Sigmoid colon (tissue), 6 donors: ENCODE measurements at regions not wholly inside any gene's neighbourhood (a gene's known extent, or its start where the extent isn't known, plus 50 kb on each side); places are given as distances from the start of the nearest gene placed in this dataset.

ENCODE experiments used
- DNase-seq: peaks from one replicate; pipeline ENCODE4 v3.0.0-alpha.2; 2019
- H3K27ac ChIP-seq, 4 donors: fragments of 200-600 bp; sonication (generic); one replicate each; pipeline ENCODE4 v1.5.1; 2016 to 2019; ENCODE audit warnings: mild to moderate bottlenecking in 1 of 4
- H3K27me3 ChIP-seq, 3 donors: fragments of 200-600 bp; sonication (generic); one replicate each; pipeline ENCODE4 v1.5.1; 2019; ENCODE audit warnings: mild to moderate bottlenecking in 1 of 3
- H3K36me3 ChIP-seq, 4 donors: fragments of 200-600 bp; sonication (generic); one replicate each; pipeline ENCODE4 v1.5.1; 2016 to 2019
- H3K4me1 ChIP-seq, 4 donors: fragments of 200-600 bp; sonication (generic); one replicate each; pipeline ENCODE4 v1.5.1; 2017 to 2019
- H3K4me3 ChIP-seq, 4 donors: fragments of 200-600 bp; sonication (generic); one replicate each; pipeline ENCODE4 v1.5.1; 2017 to 2019; ENCODE audit warnings: mild to moderate bottlenecking in 2 of 4, moderate library complexity in 1 of 4
- H3K9me3 ChIP-seq, 4 donors: fragments of 200-600 bp in 3 of 4; sonication (generic) in 3 of 4; one replicate each; pipeline versions ENCODE4 v1.5.1 to v1.6.1; 2013 to 2019
- EP300 ChIP-seq, 4 donors: sonication (generic); formaldehyde crosslinking; IDR thresholded peaks; one replicate each; pipeline ENCODE4 v1.6.1; 2017; ENCODE audit warnings: antibody characterized with exemption in 4 of 4
- POLR2A ChIP-seq, 2 donors: fragments of 450-650 bp; IDR thresholded peaks; one replicate each; pipeline ENCODE4 v1.6.1; 2016; ENCODE audit warnings: antibody characterized with exemption in 2 of 2, mild to moderate bottlenecking in 2 of 2, moderate library complexity in 2 of 2
- POLR2AphosphoS5 ChIP-seq, 4 donors: sonication (generic); formaldehyde crosslinking; IDR thresholded peaks; one replicate each; pipeline ENCODE4 v1.6.1; 2017; ENCODE audit warnings: antibody characterized with exemption in 4 of 4
- WGBS, 2 donors: extraction: QIAGEN DNeasy Blood & Tissue Kit; methylation state at CpG; one replicate each; pipeline ENCODE4 v1.1.7; 2013; 5-methylcytosine and 5-hydroxymethylcytosine counted together
- intact Hi-C: fragments of 100-400 bp; cut with DNase I; formaldehyde crosslinking; loops from one replicate; pipeline ENCODE4 v1.15.1; 2023
- TF ChIP-seq, protein P1 (sequence below), 4 experiments: fragments of 450-650 bp in 3 of 4; fragments of 200-600 bp in 1 of 4; IDR thresholded peaks; one replicate each; pipeline ENCODE4 v1.5.1; 2016 to 2019; ENCODE audit warnings: antibody characterized with exemption in 4 of 4, mild to moderate bottlenecking in 3 of 4, moderate library complexity in 2 of 4
- donor health status: healthy with polysubstance abuse.
- donor health status: healthy.

DNA sequence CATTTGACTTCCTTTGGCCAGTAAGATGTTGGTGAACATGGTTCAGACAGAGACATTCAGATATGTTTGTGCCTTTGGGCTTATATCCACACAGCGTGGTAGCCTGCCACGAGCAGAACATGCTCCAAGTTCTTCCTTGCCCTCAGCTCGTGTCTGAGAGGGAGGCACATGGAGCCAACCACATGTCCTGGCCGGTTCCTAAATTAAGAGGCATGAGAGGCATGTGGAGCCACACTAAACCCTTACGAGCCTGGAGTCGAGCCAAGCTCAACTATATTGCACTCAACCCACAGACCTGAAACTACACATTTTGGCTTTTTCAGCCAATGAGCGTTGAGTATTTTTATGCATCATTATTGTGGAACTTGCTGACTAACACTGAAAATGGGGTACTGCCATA lies 133.7 kb upstream of the KCNK1 start:
- WGBS, 2 donors: 82 to 85% methylated on average over 7 of the region's 7 CpGs
- no peaks in the 10 kb centered on the region for H3K9me3 ChIP-seq
- H3K27ac ChIP-seq: no peak overlapping the region
- no peaks in the 10 kb centered on the region for H3K4me1 ChIP-seq
- H3K27me3 ChIP-seq: no peaks in the 10 kb centered on the region
- TF ChIP-seq POLR2AphosphoS5 (IDR thresholded peaks at IDR 0.05) (no peak), EP300 (IDR thresholded peaks at IDR 0.05) (no peak)
- intact Hi-C loops: no loop called here
- no peak for DNase-seq
- no peaks in the 10 kb centered on the region for H3K36me3 ChIP-seq
- no peak overlapping the region for H3K4me3 ChIP-seq

DNA sequence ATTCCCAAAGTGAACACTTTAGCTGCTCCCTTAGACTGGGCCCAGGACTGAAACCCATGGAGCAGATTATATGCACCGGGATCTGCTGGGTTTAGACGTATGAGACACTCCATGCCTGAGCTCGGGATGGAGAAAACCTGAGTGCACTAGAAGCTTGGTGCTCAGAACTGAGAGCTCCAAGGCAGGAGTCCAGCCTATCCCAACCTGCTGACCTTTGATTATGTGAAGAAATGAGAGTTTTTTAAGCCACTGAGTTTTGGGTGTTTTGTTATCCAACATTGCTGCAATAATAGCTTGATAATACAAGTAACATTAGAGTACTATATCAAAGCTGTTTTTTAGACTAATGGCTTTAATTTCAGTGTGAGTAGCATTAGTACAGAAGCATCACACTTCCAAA lies 131.5 kb upstream of the KCNK1 start:
- DNase-seq: no peak
- 88 to 92% methylated on average over 3 of the region's 3 CpGs for WGBS, 2 donors
- TF ChIP-seq EP300 (IDR thresholded peaks at IDR 0.05) (no peak), POLR2A (IDR thresholded peaks at IDR 0.05) (no peak), POLR2AphosphoS5 (IDR thresholded peaks at IDR 0.05) (no peak)
- TF ChIP-seq, protein P1, sequence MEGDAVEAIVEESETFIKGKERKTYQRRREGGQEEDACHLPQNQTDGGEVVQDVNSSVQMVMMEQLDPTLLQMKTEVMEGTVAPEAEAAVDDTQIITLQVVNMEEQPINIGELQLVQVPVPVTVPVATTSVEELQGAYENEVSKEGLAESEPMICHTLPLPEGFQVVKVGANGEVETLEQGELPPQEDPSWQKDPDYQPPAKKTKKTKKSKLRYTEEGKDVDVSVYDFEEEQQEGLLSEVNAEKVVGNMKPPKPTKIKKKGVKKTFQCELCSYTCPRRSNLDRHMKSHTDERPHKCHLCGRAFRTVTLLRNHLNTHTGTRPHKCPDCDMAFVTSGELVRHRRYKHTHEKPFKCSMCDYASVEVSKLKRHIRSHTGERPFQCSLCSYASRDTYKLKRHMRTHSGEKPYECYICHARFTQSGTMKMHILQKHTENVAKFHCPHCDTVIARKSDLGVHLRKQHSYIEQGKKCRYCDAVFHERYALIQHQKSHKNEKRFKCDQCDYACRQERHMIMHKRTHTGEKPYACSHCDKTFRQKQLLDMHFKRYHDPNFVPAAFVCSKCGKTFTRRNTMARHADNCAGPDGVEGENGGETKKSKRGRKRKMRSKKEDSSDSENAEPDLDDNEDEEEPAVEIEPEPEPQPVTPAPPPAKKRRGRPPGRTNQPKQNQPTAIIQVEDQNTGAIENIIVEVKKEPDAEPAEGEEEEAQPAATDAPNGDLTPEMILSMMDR (IDR thresholded peaks at IDR 0.05): no peak
- H3K27ac ChIP-seq: no peak overlapping the region
- H3K9me3 ChIP-seq: no peaks in the 10 kb centered on the region
- H3K4me1 ChIP-seq: no peaks in the 10 kb centered on the region
- H3K36me3 ChIP-seq: no peaks in the 10 kb centered on the region
- intact Hi-C loops: no loop called here
- H3K27me3 ChIP-seq: no peaks in the 10 kb centered on the region
- no peak overlapping the region for H3K4me3 ChIP-seq

DNA sequence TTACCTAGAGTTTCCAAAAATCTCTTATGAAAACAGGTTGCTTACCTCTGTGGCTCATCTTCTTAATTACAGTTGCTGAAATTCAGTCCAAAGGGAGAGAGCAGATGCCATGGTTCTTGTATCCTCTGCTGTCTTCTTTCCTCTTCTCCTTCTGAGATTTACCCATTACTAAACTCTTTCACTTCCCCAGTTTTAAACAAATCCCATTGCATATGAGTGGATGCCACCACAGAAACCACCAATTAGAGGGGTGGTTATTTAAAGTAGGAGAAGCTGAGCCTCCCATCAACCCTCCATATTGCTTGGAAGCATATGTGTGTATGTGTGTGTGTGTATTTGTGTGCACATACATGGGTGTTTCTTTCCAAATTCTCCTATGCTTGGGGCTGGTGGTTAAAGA lies 128.5 kb upstream of the KCNK1 start:
- Histone ChIP-seq H3K9me3 (no peaks in the 10 kb centered on the region), H3K36me3 (no peaks in the 10 kb centered on the region), H3K4me3 (no peak overlapping the region), H3K27ac (no peak overlapping the region), H3K4me1 (no peaks in the 10 kb centered on the region), H3K27me3 (no peaks in the 10 kb centered on the region)
- intact Hi-C loops: no loop called here
- no peak for TF ChIP-seq EP300 (IDR thresholded peaks at IDR 0.05)
- no peak for TF ChIP-seq POLR2A (IDR thresholded peaks at IDR 0.05)
- no peak for TF ChIP-seq POLR2AphosphoS5 (IDR thresholded peaks at IDR 0.05)
- TF ChIP-seq, protein P1 (IDR thresholded peaks at IDR 0.05): no peak
- no peak for DNase-seq

DNA sequence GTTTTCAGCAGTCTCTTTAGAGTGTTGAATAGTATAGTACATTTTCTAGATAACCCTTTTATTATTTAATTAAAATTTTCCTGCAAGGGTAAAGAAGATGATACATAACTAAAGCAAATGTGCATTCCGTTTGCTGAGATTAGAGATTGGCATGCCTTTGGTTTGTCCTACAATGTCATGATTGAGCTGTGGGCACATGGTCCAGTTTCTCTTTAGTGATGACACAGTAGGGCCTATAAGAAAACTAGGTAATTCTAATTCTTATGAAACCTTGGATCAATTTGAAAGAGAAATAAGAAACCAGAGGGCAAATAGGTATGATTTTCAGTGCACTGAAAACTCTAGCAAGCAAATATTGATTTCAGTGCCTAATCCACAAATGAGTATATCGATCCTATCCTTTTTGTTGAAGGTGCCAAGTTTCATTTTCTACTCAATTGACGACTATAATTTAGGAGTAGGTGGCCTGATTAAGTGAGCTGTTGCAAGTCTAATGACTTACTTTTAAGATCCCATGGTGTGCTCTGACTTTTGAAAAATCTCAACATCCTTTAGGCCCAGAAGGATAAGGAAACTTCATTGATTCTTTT lies 128.0 kb upstream of the KCNK1 start:
- no peak for TF ChIP-seq EP300 (IDR thresholded peaks at IDR 0.05)
- TF ChIP-seq POLR2A (IDR thresholded peaks at IDR 0.05): no peak
- TF ChIP-seq, protein P1 (IDR thresholded peaks at IDR 0.05): no peak
- TF ChIP-seq POLR2AphosphoS5 (IDR thresholded peaks at IDR 0.05): no peak
- no peak overlapping the region for H3K27ac ChIP-seq
- H3K27me3 ChIP-seq: no peaks in the 10 kb centered on the region
- H3K4me3 ChIP-seq: no peak overlapping the region
- no peaks in the 10 kb centered on the region for H3K9me3 ChIP-seq
- no peaks in the 10 kb centered on the region for H3K4me1 ChIP-seq
- intact Hi-C loops: no loop called here
- 59 to 68% methylated on average over 3 of the region's 3 CpGs for WGBS, 2 donors
- no peak for DNase-seq
- H3K36me3 ChIP-seq: no peaks in the 10 kb centered on the region

DNA sequence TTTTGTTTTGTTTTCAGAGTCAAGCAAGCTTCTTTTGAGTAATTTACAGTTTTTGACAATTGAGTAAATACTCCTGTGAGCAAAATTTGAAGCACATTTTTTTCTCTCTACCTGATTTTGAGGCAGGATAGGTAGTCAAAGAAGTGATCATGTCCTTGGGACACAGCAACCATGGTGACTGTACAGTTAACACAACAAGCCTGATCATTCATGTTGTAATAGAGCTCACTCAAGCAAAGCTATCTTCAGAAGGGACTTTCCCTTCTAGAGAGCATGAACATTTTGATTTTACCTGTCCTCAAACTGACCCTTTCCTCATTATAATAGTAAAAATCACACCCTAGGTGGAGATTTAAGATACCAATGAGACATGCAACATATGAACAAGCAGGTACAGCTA lies 126.5 kb upstream of the KCNK1 start:
- Histone ChIP-seq H3K4me3 (no peak overlapping the region), H3K27ac (no peak overlapping the region), H3K36me3 (no peaks in the 10 kb centered on the region), H3K27me3 (no peaks in the 10 kb centered on the region), H3K9me3 (no peaks in the 10 kb centered on the region), H3K4me1 (no peaks in the 10 kb centered on the region)
- no peak for DNase-seq
- intact Hi-C loops: no loop called here
- TF ChIP-seq POLR2A (IDR thresholded peaks at IDR 0.05) (no peak), EP300 (IDR thresholded peaks at IDR 0.05) (no peak), POLR2AphosphoS5 (IDR thresholded peaks at IDR 0.05) (no peak)
- TF ChIP-seq, protein P1 (IDR thresholded peaks at IDR 0.05): no peak
